ENCODE measurements at regions not wholly inside any gene's neighbourhood (a gene's known extent, or its start where the extent isn't known, plus 50 kb on each side); places are given as distances from the start of the nearest gene placed in this dataset.

DNA sequence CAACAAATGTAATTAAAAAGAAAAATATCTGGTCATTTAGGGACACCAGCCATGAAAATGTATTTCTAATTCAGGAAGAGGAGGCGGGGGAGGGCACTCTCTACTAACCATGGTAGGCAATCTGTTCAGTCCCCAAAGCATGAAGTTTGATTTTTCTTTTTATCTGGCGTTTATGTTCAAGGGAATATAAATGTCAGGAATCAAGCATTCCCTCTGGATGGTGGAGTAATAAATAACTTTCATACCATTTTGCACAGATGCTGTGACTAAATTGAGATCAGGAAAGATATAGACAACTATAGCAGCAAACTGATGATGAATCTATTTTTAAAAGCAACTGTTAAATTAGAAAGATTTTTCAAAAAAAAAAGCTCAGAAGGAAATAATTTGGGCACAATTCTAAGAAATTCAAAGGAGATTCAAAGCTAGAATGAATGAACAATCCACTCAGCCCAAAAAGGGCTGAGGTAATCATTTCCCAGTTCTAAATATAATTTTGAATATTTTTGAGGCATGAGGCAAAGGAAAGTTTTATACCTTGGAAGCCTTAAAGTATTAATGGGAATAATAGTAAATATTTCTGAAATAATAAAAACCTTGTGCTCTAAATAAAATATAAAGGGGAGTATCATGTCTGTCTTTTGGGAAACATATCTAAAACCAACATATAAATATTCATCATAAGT is 146.4 kb upstream of the POU2AF2 start:
- H3K4me3 ChIP-seq (ENCODE audit: low read depth in 2 of 2, low read length in 2 of 2): no peak overlapping the region
- no peaks in the 10 kb centered on the region for H3K4me1 ChIP-seq (ENCODE audit: control insufficient read depth, insufficient read depth, low read length)
- CTCF ChIA-PET: no interaction called here
- no peaks in the 10 kb centered on the region for H3K27me3 ChIP-seq (ENCODE audit: control insufficient read depth, insufficient read depth, low read length)
- no peak overlapping the region for H3K27ac ChIP-seq (ENCODE audit: low read length)
- intact Hi-C loops (cut with micrococcal nuclease; ENCODE audit: unreplicated experiment) (no loop called here), in situ Hi-C loops (cut with HindIII; ENCODE audit: low pct_unique_long_range_greater_than_20kb, low sequenced_read_pairs) (no loop called here)
- no peaks in the 10 kb centered on the region for H3K9me3 ChIP-seq (ENCODE audit: control insufficient read depth, insufficient read depth, low read depth, low read length)
- ATAC-seq (no peak), DNase-seq (ENCODE audit: low read depth, low spot score) (no peak)
- H3K36me3 ChIP-seq (ENCODE audit: control insufficient read depth, insufficient read depth, low read length): no peaks in the 10 kb centered on the region
- no peak for TF ChIP-seq POLR2AphosphoS5 (IDR thresholded peaks at IDR 0.05; ENCODE audit: low read depth, low read length)
- no peak for TF ChIP-seq TCF7L2 (IDR thresholded peaks at IDR 0.05; ENCODE audit: low read depth, low read length)
- TF ChIP-seq, protein P1, sequence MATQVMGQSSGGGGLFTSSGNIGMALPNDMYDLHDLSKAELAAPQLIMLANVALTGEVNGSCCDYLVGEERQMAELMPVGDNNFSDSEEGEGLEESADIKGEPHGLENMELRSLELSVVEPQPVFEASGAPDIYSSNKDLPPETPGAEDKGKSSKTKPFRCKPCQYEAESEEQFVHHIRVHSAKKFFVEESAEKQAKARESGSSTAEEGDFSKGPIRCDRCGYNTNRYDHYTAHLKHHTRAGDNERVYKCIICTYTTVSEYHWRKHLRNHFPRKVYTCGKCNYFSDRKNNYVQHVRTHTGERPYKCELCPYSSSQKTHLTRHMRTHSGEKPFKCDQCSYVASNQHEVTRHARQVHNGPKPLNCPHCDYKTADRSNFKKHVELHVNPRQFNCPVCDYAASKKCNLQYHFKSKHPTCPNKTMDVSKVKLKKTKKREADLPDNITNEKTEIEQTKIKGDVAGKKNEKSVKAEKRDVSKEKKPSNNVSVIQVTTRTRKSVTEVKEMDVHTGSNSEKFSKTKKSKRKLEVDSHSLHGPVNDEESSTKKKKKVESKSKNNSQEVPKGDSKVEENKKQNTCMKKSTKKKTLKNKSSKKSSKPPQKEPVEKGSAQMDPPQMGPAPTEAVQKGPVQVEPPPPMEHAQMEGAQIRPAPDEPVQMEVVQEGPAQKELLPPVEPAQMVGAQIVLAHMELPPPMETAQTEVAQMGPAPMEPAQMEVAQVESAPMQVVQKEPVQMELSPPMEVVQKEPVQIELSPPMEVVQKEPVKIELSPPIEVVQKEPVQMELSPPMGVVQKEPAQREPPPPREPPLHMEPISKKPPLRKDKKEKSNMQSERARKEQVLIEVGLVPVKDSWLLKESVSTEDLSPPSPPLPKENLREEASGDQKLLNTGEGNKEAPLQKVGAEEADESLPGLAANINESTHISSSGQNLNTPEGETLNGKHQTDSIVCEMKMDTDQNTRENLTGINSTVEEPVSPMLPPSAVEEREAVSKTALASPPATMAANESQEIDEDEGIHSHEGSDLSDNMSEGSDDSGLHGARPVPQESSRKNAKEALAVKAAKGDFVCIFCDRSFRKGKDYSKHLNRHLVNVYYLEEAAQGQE (IDR thresholded peaks at IDR 0.05; ENCODE audit: insufficient read depth in 1 of 2, low read depth in 2 of 2, low read length in 1 of 2): no peak
- TF ChIP-seq CTCF (IDR thresholded peaks at IDR 0.05): no peak
- no peak for TF ChIP-seq SIN3A (IDR thresholded peaks at IDR 0.05; ENCODE audit: borderline replicate concordance, insufficient read depth, low read depth, low read length)
- no TSS peak for BruUV-seq (replicated peaks)
- POLR2A ChIA-PET: no interaction called here

- POLR2A ChIA-PET: no interaction called here
- CTCF ChIA-PET: no interaction called here
- TF ChIP-seq SIN3A (IDR thresholded peaks at IDR 0.05; ENCODE audit: borderline replicate concordance, insufficient read depth, low read depth, low read length): no peak
- TF ChIP-seq CTCF (IDR thresholded peaks at IDR 0.05): no peak
- no peak for TF ChIP-seq TCF7L2 (IDR thresholded peaks at IDR 0.05; ENCODE audit: low read depth, low read length)
- TF ChIP-seq, protein P1 (IDR thresholded peaks at IDR 0.05; ENCODE audit: insufficient read depth in 1 of 2, low read depth in 2 of 2, low read length in 1 of 2): no peak
- no peak for TF ChIP-seq POLR2AphosphoS5 (IDR thresholded peaks at IDR 0.05; ENCODE audit: low read depth, low read length)
- H3K9me3 ChIP-seq (ENCODE audit: control insufficient read depth, insufficient read depth, low read depth, low read length): no peaks in the 10 kb centered on the region
- no peaks in the 10 kb centered on the region for H3K27me3 ChIP-seq (ENCODE audit: control insufficient read depth, insufficient read depth, low read length)
- H3K4me1 ChIP-seq (ENCODE audit: control insufficient read depth, insufficient read depth, low read length): no peaks in the 10 kb centered on the region
- no peaks in the 10 kb centered on the region for H3K36me3 ChIP-seq (ENCODE audit: control insufficient read depth, insufficient read depth, low read length)
- in situ Hi-C loops (cut with HindIII; ENCODE audit: low pct_unique_long_range_greater_than_20kb, low sequenced_read_pairs) (no loop called here), intact Hi-C loops (cut with micrococcal nuclease; ENCODE audit: unreplicated experiment) (no loop called here)
- DNase-seq (ENCODE audit: low read depth, low spot score): no peak
- BruUV-seq (replicated peaks): no TSS peak
- H3K27ac ChIP-seq (ENCODE audit: low read length): no peak overlapping the region
- ATAC-seq: no peak
- H3K4me3 ChIP-seq (ENCODE audit: low read depth in 2 of 2, low read length in 2 of 2): no peak overlapping the region
These were observed 147.4 kb upstream of the POU2AF2 start for GRCh38 chr11:111098091-111098490.
